IMR-90 (cell line): ENCODE measurements at regions not wholly inside any gene's neighbourhood (a gene's known extent, or its start where the extent isn't known, plus 50 kb on each side); places are given as distances from the start of the nearest gene placed in this dataset.

ENCODE experiments used
- ATAC-seq: fragments of 200-7000 bp; cut with Tn5 transposase; 2 replicates; pipeline ENCODE4 v1.9.1; 2020; ENCODE audit warnings: low read depth, mild to moderate bottlenecking, moderate library complexity
- BruUV-seq: library from RNA; stranded (reverse); fragments of 400-500 nt; replicated peaks from 2 replicates; lab custom pipeline; 2021; lab: Mats Ljungman, UMichigan
- CTCF ChIA-PET: fragments of 300-600 bp; formaldehyde crosslinking; extraction: SDS; loops from one replicate; lab custom pipeline; 2021; ENCODE audit warnings: antibody characterized with exemption; lab: Yijun Ruan, JAX
- POLR2A ChIA-PET: fragments of 300-600 bp; sonication (Branson Sonifier 250); formaldehyde crosslinking; loops from one replicate; lab custom pipeline; 2022; ENCODE audit warnings: antibody characterized with exemption; ENCODE audit not compliant: unreplicated experiment; lab: Charles Lee
- DNase-seq: peaks from one replicate; pipeline ENCODE4 v3.0.0; 2013
- H2AFZ ChIP-seq: replicated peaks from 2 replicates; pipeline ENCODE3; 2013; ENCODE audit warnings: low read length, mild to moderate bottlenecking; ENCODE audit not compliant: poor library complexity
- H2AK5ac ChIP-seq: 2 replicates; pipeline ENCODE4 v1.6.1; 2013; ENCODE audit warnings: low read depth, low read length, inconsistent platforms
- H2AK9ac ChIP-seq: replicated peaks from 2 replicates; pipeline ENCODE3; 2013; ENCODE audit warnings: mild to moderate bottlenecking, low read depth, low read length, moderate library complexity; ENCODE audit not compliant: poor library complexity
- H2BK120ac ChIP-seq: 2 replicates; pipeline ENCODE4 v1.6.1; 2013; ENCODE audit warnings: low read depth, low read length, inconsistent platforms
- H2BK15ac ChIP-seq: 3 replicates; pipeline ENCODE4 v1.6.1; 2013; ENCODE audit warnings: low read depth, low read length, inconsistent platforms
- H2BK20ac ChIP-seq: 2 replicates; pipeline ENCODE4 v1.6.1; 2013; ENCODE audit warnings: low read depth, mild to moderate bottlenecking, inconsistent platforms, low read length, moderate library complexity
- H2BK5ac ChIP-seq: 2 replicates; pipeline ENCODE4 v1.6.1; 2013; ENCODE audit warnings: mild to moderate bottlenecking, low read depth, low read length, inconsistent platforms; ENCODE audit not compliant: poor library complexity, severe bottlenecking
- H3K14ac ChIP-seq: replicated peaks from 2 replicates; pipeline ENCODE4 v1.6.1; 2013; ENCODE audit warnings: low read depth, low read length, inconsistent platforms
- H3K18ac ChIP-seq: 2 replicates; pipeline ENCODE4 v1.6.1; 2013; ENCODE audit warnings: low read depth, low read length, control low read depth
- H3K23ac ChIP-seq: 2 replicates; pipeline ENCODE4 v1.6.1; 2013; ENCODE audit warnings: low read depth, low read length, inconsistent platforms
- H3K27ac ChIP-seq: 2 replicates; pipeline ENCODE4 v1.5.1; 2013; ENCODE audit warnings: mild to moderate bottlenecking, control low read depth, low read length; ENCODE audit not compliant: insufficient read depth
- H3K27me3 ChIP-seq: 2 replicates; pipeline ENCODE4 v1.6.1; 2013; ENCODE audit warnings: low read length; ENCODE audit not compliant: control insufficient read depth, insufficient read depth
- H3K36me3 ChIP-seq: 2 replicates; pipeline ENCODE4 v1.6.1; 2013; ENCODE audit warnings: low read length, mixed read lengths; ENCODE audit not compliant: control insufficient read depth, insufficient read depth
- H3K4ac ChIP-seq: 2 replicates; pipeline ENCODE4 v1.6.1; 2013; ENCODE audit warnings: low read depth, low read length, inconsistent platforms
- H3K4me1 ChIP-seq: 2 replicates; pipeline ENCODE4 v1.6.1; 2013; ENCODE audit warnings: low read length, mixed read lengths; ENCODE audit not compliant: control insufficient read depth, insufficient read depth
- H3K4me2 ChIP-seq: 2 replicates; pipeline ENCODE4 v1.6.1; 2013; ENCODE audit warnings: low read depth, mild to moderate bottlenecking, control low read depth, low read length, moderate library complexity
- H3K4me3 ChIP-seq: 2 replicates; pipeline ENCODE4 v1.5.1; 2013; ENCODE audit warnings: low read depth, mild to moderate bottlenecking, control low read depth, low read length, moderate library complexity; ENCODE audit not compliant: insufficient read depth
- H3K56ac ChIP-seq: 2 replicates; pipeline ENCODE4 v1.6.1; 2013; ENCODE audit warnings: low read length, inconsistent platforms; ENCODE audit not compliant: insufficient read depth; ENCODE audit errors: extremely low read depth
- H3K79me1 ChIP-seq, 2 experiments: 2 replicates each; pipeline ENCODE4 v1.6.1; 2013; ENCODE audit warnings: low read length in 2 of 2, inconsistent platforms in 1 of 2, low read depth in 1 of 2
- H3K9ac ChIP-seq: 2 replicates; pipeline ENCODE4 v1.6.1; 2013; ENCODE audit warnings: low read depth, low read length, control low read depth
- H3K9me1 ChIP-seq: 2 replicates; pipeline ENCODE4 v1.6.1; 2013; ENCODE audit warnings: low read length, inconsistent platforms; ENCODE audit not compliant: insufficient read depth
- H3K9me3 ChIP-seq: 2 replicates; pipeline ENCODE4 v1.6.1; 2013; ENCODE audit warnings: low read length; ENCODE audit not compliant: control insufficient read depth, insufficient read depth
- H4K20me1 ChIP-seq: 2 replicates; pipeline ENCODE4 v1.6.1; 2013; ENCODE audit warnings: low read length, inconsistent platforms; ENCODE audit not compliant: insufficient read depth
- H4K5ac ChIP-seq: 2 replicates; pipeline ENCODE4 v1.6.1; 2013; ENCODE audit warnings: mild to moderate bottlenecking, low read depth, low read length, control low read depth
- H4K8ac ChIP-seq, 2 experiments: 2 replicates each; pipeline ENCODE4 v1.6.1; 2013; ENCODE audit warnings: low read depth in 2 of 2, low read length in 2 of 2, control low read depth in 1 of 2, inconsistent platforms in 1 of 2
- H4K91ac ChIP-seq: 2 replicates; pipeline ENCODE4 v1.6.1; 2013; ENCODE audit warnings: low read depth, low read length, inconsistent platforms; ENCODE audit not compliant: insufficient read depth
- BHLHE40 ChIP-seq: fragments of 150-350 bp; IDR thresholded peaks from 2 replicates; pipeline ENCODE4 v1.6.1; 2016; ENCODE audit warnings: mild to moderate bottlenecking, low read depth, low read length
- CEBPB ChIP-seq: IDR thresholded peaks from 2 replicates; pipeline ENCODE4 v1.6.1; 2012; ENCODE audit warnings: low read depth, low read length, improper control_type of control experiment
- CHD1 ChIP-seq: IDR thresholded peaks from 2 replicates; pipeline ENCODE4 v1.6.1; 2012; ENCODE audit warnings: low read depth, low read length, improper control_type of control experiment
- CTCF ChIP-seq: conservative IDR thresholded peaks from 2 replicates; pipeline ENCODE4 v1.5.1; 2012; ENCODE audit warnings: mild to moderate bottlenecking, low read depth, low read length, improper control_type of control experiment
- FOS ChIP-seq: fragments of 150-350 bp; IDR thresholded peaks from 2 replicates; pipeline ENCODE4 v1.6.1; 2016; ENCODE audit warnings: low read depth, low read length
- MAFK ChIP-seq: IDR thresholded peaks from 2 replicates; pipeline ENCODE4 v1.6.1; 2012; ENCODE audit warnings: low read depth, low read length, improper control_type of control experiment
- MAZ ChIP-seq: IDR thresholded peaks from 2 replicates; pipeline ENCODE4 v1.6.1; 2012; ENCODE audit warnings: low read depth, mild to moderate bottlenecking, low read length, improper control_type of control experiment, moderate library complexity, borderline replicate concordance
- MXI1 ChIP-seq: IDR thresholded peaks from 2 replicates; pipeline ENCODE4 v1.6.1; 2012; ENCODE audit warnings: low read depth, mild to moderate bottlenecking, low read length, moderate library complexity, borderline replicate concordance
- NFE2L2 ChIP-seq: fragments of 150-350 bp; IDR thresholded peaks from 2 replicates; pipeline ENCODE4 v1.6.1; 2016; ENCODE audit warnings: low read depth, mild to moderate bottlenecking, low read length
- POLR2A ChIP-seq: IDR thresholded peaks from 2 replicates; pipeline ENCODE4 v1.6.1; 2012; ENCODE audit warnings: mild to moderate bottlenecking, low read depth, low read length
- RAD21 ChIP-seq: IDR thresholded peaks from 2 replicates; pipeline ENCODE4 v1.6.1; 2012; ENCODE audit warnings: low read length, improper control_type of control experiment
- RCOR1 ChIP-seq: IDR thresholded peaks from 2 replicates; pipeline ENCODE4 v1.6.1; 2012; ENCODE audit warnings: mild to moderate bottlenecking, low read length, improper control_type of control experiment; ENCODE audit not compliant: insufficient replicate concordance
- RFX5 ChIP-seq: IDR thresholded peaks from 2 replicates; pipeline ENCODE4 v1.8.0; 2012; ENCODE audit warnings: low read depth, mild to moderate bottlenecking, low read length, moderate library complexity
- SMC3 ChIP-seq: fragments of 150-350 bp; IDR thresholded peaks from 2 replicates; pipeline ENCODE4 v1.6.1; 2016; ENCODE audit warnings: low read depth, mild to moderate bottlenecking, antibody characterized with exemption, low read length, moderate library complexity
- WGBS, 2 experiments: methylation state at CpG; one replicate each; pipeline versions ENCODE4 v1.1.5 to v1.1.7; 2013; ENCODE audit warnings: missing lambda C conversion rate in 2 of 2; ENCODE audit not compliant: insufficient read length in 1 of 2; ENCODE audit errors: extremely low coverage in 2 of 2; 5-methylcytosine and 5-hydroxymethylcytosine counted together
- dilution Hi-C: fragments of 300-500 bp; cut with HindIII; formaldehyde crosslinking; loops from one replicate; pipeline ENCODE4 v1.14.3; 2018; ENCODE audit warnings: low sequenced_read_pairs; ENCODE audit not compliant: unreplicated experiment
- in situ Hi-C: fragments of 300-500 bp; cut with MboI; formaldehyde crosslinking; loops from 3 replicates; pipeline ENCODE4 v1.14.3; 2019; ENCODE audit warnings: low sequenced_read_pairs, inconsistent platforms, mixed read lengths
- intact Hi-C: fragments of 100-400 bp; cut with micrococcal nuclease; formaldehyde crosslinking; loops from 2 replicates; pipeline ENCODE4 v1.10.0; 2022
- TF ChIP-seq, protein P1 (sequence below): fragments of 150-350 bp; IDR thresholded peaks from 2 replicates; pipeline ENCODE4 v1.6.1; 2016; ENCODE audit warnings: low read depth, mild to moderate bottlenecking, low read length, moderate library complexity, borderline replicate concordance
- TF ChIP-seq, protein P2 (sequence below): fragments of 150-350 bp; IDR thresholded peaks from 2 replicates; pipeline ENCODE4 v1.6.1; 2017; ENCODE audit warnings: mild to moderate bottlenecking, antibody characterized with exemption, low read length, low read depth

DNA sequence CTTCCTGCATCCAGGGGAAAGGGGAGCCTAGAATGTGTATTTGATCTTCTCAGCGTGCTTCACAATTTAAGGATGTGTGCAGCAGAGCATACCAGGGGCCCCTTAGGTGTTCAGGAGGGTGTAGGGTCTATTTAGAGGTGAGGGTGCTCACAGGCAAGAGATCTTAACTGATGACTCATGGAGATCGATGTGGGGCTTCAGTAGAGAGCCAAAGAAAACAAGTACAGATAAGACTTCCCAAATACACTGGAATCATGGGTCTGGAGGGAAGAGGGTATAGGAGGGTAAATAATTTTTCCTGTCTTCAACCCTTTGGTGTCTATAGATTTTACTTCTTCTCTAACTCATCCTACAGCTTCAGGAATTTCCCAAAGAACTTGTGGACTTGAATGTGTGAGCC is 170.2 kb upstream of the LRRC3B start:
- Histone ChIP-seq H3K36me3 (no peaks in the 10 kb centered on the region), H3K4me1 (no peaks in the 10 kb centered on the region), H3K14ac (no peak overlapping the region), H2BK5ac (no peak overlapping the region), H3K23ac (no peak overlapping the region), H2BK15ac (no peak overlapping the region), H3K27ac (no peak overlapping the region), H2BK120ac (no peak overlapping the region), H3K79me1 (no peaks in the 10 kb centered on the region), H4K91ac (no peak overlapping the region), H2BK20ac (no peak overlapping the region), H3K56ac (no peak overlapping the region), H3K9me3 (peaks cover 6% of the 10 kb centered on the region; the same call in 1 of the 2 replicates), H2AFZ (no peak overlapping the region), H4K20me1 (no peaks in the 10 kb centered on the region), H3K4me2 (no peak overlapping the region), H2AK5ac (no peak overlapping the region), H3K4me3 (no peak overlapping the region), H2AK9ac (no peak overlapping the region), H3K27me3 (no peaks in the 10 kb centered on the region), H3K18ac (no peak overlapping the region), H3K9ac (no peak overlapping the region), H3K4ac (no peak overlapping the region), H4K8ac (no peak overlapping the region), H3K9me1 (no peaks in the 10 kb centered on the region), H4K5ac (no peak overlapping the region)
- no CpG with 5 or more reads among the region's 2 CpGs for WGBS, 2 experiments
- POLR2A ChIA-PET = no interaction called here
- CTCF ChIA-PET = no interaction called here
- DNase-seq = no peak
- TF ChIP-seq MAZ (no peak), RCOR1 (no peak), BHLHE40 (no peak), CTCF (no peak), NFE2L2 (no peak), RAD21 (no peak), POLR2A (no peak), CHD1 (no peak), MAFK (no peak), FOS (no peak), MXI1 (no peak), SMC3 (no peak), CEBPB (no peak), RFX5 (no peak)
- TF ChIP-seq, protein P1, sequence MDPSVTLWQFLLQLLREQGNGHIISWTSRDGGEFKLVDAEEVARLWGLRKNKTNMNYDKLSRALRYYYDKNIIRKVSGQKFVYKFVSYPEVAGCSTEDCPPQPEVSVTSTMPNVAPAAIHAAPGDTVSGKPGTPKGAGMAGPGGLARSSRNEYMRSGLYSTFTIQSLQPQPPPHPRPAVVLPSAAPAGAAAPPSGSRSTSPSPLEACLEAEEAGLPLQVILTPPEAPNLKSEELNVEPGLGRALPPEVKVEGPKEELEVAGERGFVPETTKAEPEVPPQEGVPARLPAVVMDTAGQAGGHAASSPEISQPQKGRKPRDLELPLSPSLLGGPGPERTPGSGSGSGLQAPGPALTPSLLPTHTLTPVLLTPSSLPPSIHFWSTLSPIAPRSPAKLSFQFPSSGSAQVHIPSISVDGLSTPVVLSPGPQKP = no peak
- TF ChIP-seq, protein P2, sequence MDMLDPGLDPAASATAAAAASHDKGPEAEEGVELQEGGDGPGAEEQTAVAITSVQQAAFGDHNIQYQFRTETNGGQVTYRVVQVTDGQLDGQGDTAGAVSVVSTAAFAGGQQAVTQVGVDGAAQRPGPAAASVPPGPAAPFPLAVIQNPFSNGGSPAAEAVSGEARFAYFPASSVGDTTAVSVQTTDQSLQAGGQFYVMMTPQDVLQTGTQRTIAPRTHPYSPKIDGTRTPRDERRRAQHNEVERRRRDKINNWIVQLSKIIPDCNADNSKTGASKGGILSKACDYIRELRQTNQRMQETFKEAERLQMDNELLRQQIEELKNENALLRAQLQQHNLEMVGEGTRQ = no peak
- dilution Hi-C loops (no loop called here), intact Hi-C loops (no loop called here), in situ Hi-C loops (no loop called here)
- ATAC-seq = no peak
- BruUV-seq = no TSS peak
